ENCODE measurements at regions not wholly inside any gene's neighbourhood (a gene's known extent, or its start where the extent isn't known, plus 50 kb on each side); places are given as distances from the start of the nearest gene placed in this dataset.

- 90 to 91% methylated on average over 4 of the region's 4 CpGs for WGBS, 2 donors
Measured at GRCh38 chr1:87885278-87886025, 556.8 kb downstream of the LMO4 start.

GRCh38 chr1:87887100-87887499, 558.4 kb downstream of the LMO4 start:
- Histone ChIP-seq H3K36me3 (no peaks in the 10 kb centered on the region), H3K4me3 (no peak overlapping the region), H3K9me3 (no peaks in the 10 kb centered on the region), H3K27ac (no peak overlapping the region), H3K27me3 (no peaks in the 10 kb centered on the region), H3K4me1 (no peaks in the 10 kb centered on the region)
- no peak for DNase-seq
- no peak for TF ChIP-seq POLR2A (IDR thresholded peaks at IDR 0.05)
- no peak for TF ChIP-seq CTCF (IDR thresholded peaks at IDR 0.05)
- intact Hi-C loops (cut with DNase I) = no loop called here
- 64 to 83% methylated on average over 1 of the region's 1 CpG for WGBS, 2 donors

More at GRCh38 chr1:87885278-87886025, 556.8 kb downstream of the LMO4 start:
- Histone ChIP-seq H3K27ac (no peak overlapping the region), H3K9me3 (no peaks in the 10 kb centered on the region), H3K27me3 (no peaks in the 10 kb centered on the region), H3K36me3 (no peaks in the 10 kb centered on the region), H3K4me3 (no peak overlapping the region), H3K4me1 (no peaks in the 10 kb centered on the region)
- DNase-seq = no peak
- TF ChIP-seq POLR2A (IDR thresholded peaks at IDR 0.05) (no peak), CTCF (IDR thresholded peaks at IDR 0.05) (no peak)
- intact Hi-C loops (cut with DNase I) = no loop called here

DNA sequence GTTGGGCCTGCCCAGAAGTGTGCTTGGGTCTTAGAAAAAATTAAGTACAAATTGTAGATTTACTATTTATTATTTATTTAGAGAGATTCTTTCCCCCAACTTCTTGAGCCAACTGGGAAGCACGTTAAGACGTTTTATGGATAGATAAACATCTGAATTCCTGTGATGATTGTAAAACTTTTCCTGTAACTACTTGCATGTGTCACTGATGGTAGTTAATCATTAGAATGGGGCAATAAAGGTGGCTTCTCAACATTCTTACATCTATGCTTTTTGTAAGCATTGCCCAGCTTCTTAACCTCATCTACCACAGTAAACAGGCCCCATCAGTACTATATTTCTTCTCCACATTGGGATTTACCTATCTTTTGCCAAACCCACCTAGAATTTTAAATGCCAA, 559.8 kb downstream of the LMO4 start:
- H3K36me3 ChIP-seq = no peaks in the 10 kb centered on the region
- intact Hi-C loops (cut with DNase I) = no loop called here
- H3K27ac ChIP-seq = no peak overlapping the region
- 48% methylated on average over 2 of the region's 2 CpGs for WGBS, 2 donors
- no peaks in the 10 kb centered on the region for H3K4me1 ChIP-seq
- no peaks in the 10 kb centered on the region for H3K9me3 ChIP-seq
- no peak for TF ChIP-seq POLR2A (IDR thresholded peaks at IDR 0.05)
- no peak for TF ChIP-seq CTCF (IDR thresholded peaks at IDR 0.05)
- DNase-seq = no peak
- no peak overlapping the region for H3K4me3 ChIP-seq
- no peaks in the 10 kb centered on the region for H3K27me3 ChIP-seq

- no peak overlapping the region for H3K27ac ChIP-seq
- no peaks in the 10 kb centered on the region for H3K9me3 ChIP-seq
- no peak for DNase-seq
- no peaks in the 10 kb centered on the region for H3K4me1 ChIP-seq
- no peak overlapping the region for H3K4me3 ChIP-seq
- intact Hi-C loops (cut with DNase I) = no loop called here
- TF ChIP-seq POLR2A (IDR thresholded peaks at IDR 0.05) = no peak
- TF ChIP-seq CTCF (IDR thresholded peaks at IDR 0.05) = no peak
- no peaks in the 10 kb centered on the region for H3K36me3 ChIP-seq
- no peaks in the 10 kb centered on the region for H3K27me3 ChIP-seq
- WGBS, 2 donors = 90 to 95% methylated on average over 1 of the region's 1 CpG
Measured at GRCh38 chr1:87894062-87894461, 565.4 kb downstream of the LMO4 start.

DNA sequence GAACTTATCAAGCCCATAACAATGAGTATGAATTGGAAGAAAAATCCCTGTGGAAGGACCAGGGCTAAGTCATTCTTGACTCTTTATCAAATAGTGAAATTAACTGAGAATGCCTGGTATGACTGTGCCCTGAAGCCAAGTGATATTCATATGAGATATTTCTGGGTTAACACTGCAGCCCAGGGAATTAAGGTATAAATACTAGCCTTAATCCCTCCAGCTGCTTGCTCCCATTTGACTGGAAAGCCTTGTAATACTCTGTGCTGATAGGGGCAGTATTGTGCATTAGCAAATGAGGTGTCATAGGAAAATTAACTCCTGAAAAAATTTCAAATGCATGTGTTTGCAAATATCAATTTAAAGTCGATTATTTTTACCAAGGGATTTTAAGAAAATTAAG, 568.8 kb downstream of the LMO4 start:
- 21 to 25% methylated on average over 1 of the region's 1 CpG for WGBS, 2 donors
- no peak overlapping the region for H3K4me3 ChIP-seq
- H3K27ac ChIP-seq = no peak overlapping the region
- intact Hi-C loops (cut with DNase I) = no loop called here
- TF ChIP-seq CTCF (IDR thresholded peaks at IDR 0.05) (no peak), POLR2A (IDR thresholded peaks at IDR 0.05) (no peak)
- no peak for DNase-seq
- H3K27me3 ChIP-seq = no peaks in the 10 kb centered on the region
- no peaks in the 10 kb centered on the region for H3K36me3 ChIP-seq
- H3K4me1 ChIP-seq = no peaks in the 10 kb centered on the region
- no peaks in the 10 kb centered on the region for H3K9me3 ChIP-seq
